ENCODE measurements at regions not wholly inside any gene's neighbourhood (a gene's known extent, or its start where the extent isn't known, plus 50 kb on each side); places are given as distances from the start of the nearest gene placed in this dataset.
A peak's percentile ranks its signal among the peaks of the same experiment; 100 is the strongest.

DNA sequence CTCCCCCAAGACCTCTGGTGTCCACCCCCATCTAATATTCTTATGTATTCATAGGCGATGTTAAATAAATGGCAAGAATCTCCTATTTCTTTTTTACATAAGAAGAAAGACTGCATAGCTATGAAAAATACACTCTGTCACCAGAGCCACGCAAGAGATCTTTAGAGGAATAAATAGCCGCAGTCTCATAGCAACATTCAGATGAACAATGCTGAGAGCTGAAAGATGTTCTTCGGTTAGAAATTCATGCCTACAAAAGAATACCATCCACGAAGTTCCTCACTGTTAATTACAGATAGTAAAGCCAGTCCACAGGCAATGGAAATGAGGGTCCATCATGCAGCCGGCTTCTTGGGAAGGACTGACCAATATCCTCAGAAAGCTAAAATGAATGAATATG, 76.0 kb upstream of the SOD1 start:
- no peaks in the 10 kb centered on the region for H3K27me3 ChIP-seq
- H3K36me3 ChIP-seq, result no peaks in the 10 kb centered on the region
- no peak overlapping the region for H3K27ac ChIP-seq
- H3K4me3 ChIP-seq, result no peak overlapping the region
- no peaks in the 10 kb centered on the region for H3K9me3 ChIP-seq
- DNase-seq (ENCODE audit: low spot score in 2 of 2), result no peak
- intact Hi-C loops (cut with DNase I; ENCODE audit: low total_unique reads), result no loop called here
- no peaks in the 10 kb centered on the region for H3K4me1 ChIP-seq
- TF ChIP-seq, protein P1, sequence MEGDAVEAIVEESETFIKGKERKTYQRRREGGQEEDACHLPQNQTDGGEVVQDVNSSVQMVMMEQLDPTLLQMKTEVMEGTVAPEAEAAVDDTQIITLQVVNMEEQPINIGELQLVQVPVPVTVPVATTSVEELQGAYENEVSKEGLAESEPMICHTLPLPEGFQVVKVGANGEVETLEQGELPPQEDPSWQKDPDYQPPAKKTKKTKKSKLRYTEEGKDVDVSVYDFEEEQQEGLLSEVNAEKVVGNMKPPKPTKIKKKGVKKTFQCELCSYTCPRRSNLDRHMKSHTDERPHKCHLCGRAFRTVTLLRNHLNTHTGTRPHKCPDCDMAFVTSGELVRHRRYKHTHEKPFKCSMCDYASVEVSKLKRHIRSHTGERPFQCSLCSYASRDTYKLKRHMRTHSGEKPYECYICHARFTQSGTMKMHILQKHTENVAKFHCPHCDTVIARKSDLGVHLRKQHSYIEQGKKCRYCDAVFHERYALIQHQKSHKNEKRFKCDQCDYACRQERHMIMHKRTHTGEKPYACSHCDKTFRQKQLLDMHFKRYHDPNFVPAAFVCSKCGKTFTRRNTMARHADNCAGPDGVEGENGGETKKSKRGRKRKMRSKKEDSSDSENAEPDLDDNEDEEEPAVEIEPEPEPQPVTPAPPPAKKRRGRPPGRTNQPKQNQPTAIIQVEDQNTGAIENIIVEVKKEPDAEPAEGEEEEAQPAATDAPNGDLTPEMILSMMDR (IDR thresholded peaks at IDR 0.05), result no peak
- TF ChIP-seq POLR2AphosphoS5 (IDR thresholded peaks at IDR 0.05), result no peak
- TF ChIP-seq POLR2A (IDR thresholded peaks at IDR 0.05), result no peak

DNA sequence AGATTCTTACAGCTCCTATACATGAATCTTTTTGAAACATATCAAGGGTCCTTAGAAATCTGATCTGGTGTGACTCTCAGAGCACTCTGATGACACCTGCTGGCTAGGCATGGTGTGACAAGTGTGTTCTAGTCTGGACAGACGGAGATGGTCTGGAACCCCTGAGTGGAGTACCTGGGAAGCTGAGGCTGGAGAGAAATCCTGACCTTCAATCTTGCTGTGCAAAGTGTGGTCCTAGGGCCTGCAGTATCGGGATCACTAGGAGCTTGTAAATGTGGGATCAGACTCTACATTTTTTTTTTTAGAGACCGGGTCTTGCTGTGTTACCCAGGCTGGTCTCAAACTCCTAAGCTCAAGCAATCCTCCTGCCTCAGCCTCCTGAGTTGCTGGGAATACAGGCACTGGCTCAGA, 78.6 kb upstream of the SOD1 start:
- Histone ChIP-seq H3K4me3 (no peak overlapping the region), H3K4me1 (no peaks in the 10 kb centered on the region), H3K36me3 (no peaks in the 10 kb centered on the region), H3K27ac (no peak overlapping the region), H3K27me3 (no peaks in the 10 kb centered on the region), H3K9me3 (no peaks in the 10 kb centered on the region)
- TF ChIP-seq, protein P1 (IDR thresholded peaks at IDR 0.05), result peak in 2 of 3 donors; percentile 77 to 81
- no peak for TF ChIP-seq POLR2AphosphoS5 (IDR thresholded peaks at IDR 0.05)
- peak in 1 of 2 donors; percentile 33 for DNase-seq (ENCODE audit: low spot score in 2 of 2)
- intact Hi-C loops (cut with DNase I; ENCODE audit: low total_unique reads), result no loop called here

DNA sequence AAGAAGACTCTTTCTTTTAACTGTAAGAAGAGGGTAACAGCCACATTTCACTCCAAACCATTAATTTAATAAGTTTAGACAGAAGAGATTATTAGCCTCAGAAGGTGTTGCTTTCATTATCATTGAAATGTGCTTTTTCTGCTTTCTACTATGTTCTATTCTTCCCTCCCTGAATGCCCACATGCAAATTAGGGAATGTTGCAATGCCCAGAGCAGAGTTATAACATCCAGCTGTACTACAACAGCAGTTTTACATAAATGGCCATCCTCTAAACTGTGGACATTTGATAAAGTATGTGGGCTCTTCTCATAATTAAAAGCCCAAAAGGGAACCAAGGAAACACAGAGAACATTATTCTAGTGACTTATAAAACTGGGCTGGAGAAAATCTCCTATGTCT, 82.2 kb upstream of the SOD1 start:
- no peaks in the 10 kb centered on the region for H3K4me1 ChIP-seq
- no peak overlapping the region for H3K27ac ChIP-seq
- H3K36me3 ChIP-seq, result no peaks in the 10 kb centered on the region
- peaks cover 7 to 13% of the 10 kb centered on the region in 2 donors for H3K9me3 ChIP-seq
- DNase-seq (ENCODE audit: low spot score in 2 of 2), result no peak
- intact Hi-C loops (cut with DNase I; ENCODE audit: low total_unique reads), result no loop called here
- TF ChIP-seq POLR2AphosphoS5 (IDR thresholded peaks at IDR 0.05) (no peak), POLR2A (IDR thresholded peaks at IDR 0.05) (no peak)
- TF ChIP-seq, protein P1 (IDR thresholded peaks at IDR 0.05), result no peak
- no peaks in the 10 kb centered on the region for H3K27me3 ChIP-seq
- H3K4me3 ChIP-seq, result no peak overlapping the region

DNA sequence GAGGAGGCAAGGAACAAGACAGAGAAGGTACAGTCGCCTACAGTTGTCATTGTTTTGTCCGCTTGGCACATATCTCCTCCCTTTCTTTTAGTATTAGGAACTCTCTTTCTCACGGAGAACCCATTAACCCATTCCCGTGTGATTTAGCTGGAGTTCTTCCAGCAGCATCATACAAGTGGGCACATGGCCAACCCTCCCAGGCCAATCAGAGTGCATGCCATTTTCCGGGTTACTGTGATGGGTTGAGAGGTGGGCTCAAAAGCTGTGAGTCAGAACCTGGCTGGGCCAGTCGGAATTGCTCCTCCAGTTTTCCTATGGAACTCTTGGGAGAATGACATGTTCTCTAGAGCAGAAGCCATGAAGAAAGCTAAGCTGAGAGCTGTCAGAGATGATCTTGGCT, 83.1 kb upstream of the SOD1 start:
- no peak overlapping the region for H3K4me3 ChIP-seq
- TF ChIP-seq POLR2AphosphoS5 (IDR thresholded peaks at IDR 0.05) (no peak), POLR2A (IDR thresholded peaks at IDR 0.05) (no peak)
- no peaks in the 10 kb centered on the region for H3K4me1 ChIP-seq
- H3K9me3 ChIP-seq, result peaks cover 7 to 13% of the 10 kb centered on the region in 2 donors
- no peak for DNase-seq (ENCODE audit: low spot score in 2 of 2)
- no peak overlapping the region for H3K27ac ChIP-seq
- H3K36me3 ChIP-seq, result no peaks in the 10 kb centered on the region
- intact Hi-C loops (cut with DNase I; ENCODE audit: low total_unique reads), result no loop called here
- H3K27me3 ChIP-seq, result no peaks in the 10 kb centered on the region

DNA sequence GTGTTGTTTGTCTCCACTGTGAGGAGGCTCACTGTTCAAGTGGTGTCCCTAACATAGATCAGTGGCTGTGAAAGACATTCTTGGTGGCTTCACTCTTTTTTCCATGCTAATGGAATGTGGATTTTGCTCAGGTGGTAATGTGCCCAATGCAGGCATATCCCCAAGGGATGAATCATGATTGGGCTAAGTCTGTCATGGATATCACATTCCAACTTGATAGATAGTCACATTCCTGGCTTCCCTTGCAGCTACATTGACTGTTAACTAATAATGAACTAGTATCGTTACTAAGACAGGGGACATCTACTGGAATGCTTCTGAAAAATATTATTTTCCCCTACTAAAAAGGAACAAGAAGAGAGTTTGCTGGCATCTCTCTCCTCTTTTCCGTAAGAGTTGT, 86.3 kb upstream of the SOD1 start:
- intact Hi-C loops (cut with DNase I; ENCODE audit: low total_unique reads), result no loop called here
- TF ChIP-seq POLR2A (IDR thresholded peaks at IDR 0.05) (no peak), POLR2AphosphoS5 (IDR thresholded peaks at IDR 0.05) (no peak)
- TF ChIP-seq, protein P1 (IDR thresholded peaks at IDR 0.05), result no peak
- H3K4me1 ChIP-seq, result no peaks in the 10 kb centered on the region
- peaks cover 7 to 13% of the 10 kb centered on the region in 2 donors for H3K9me3 ChIP-seq
- no peak overlapping the region for H3K4me3 ChIP-seq
- no peak for DNase-seq (ENCODE audit: low spot score in 2 of 2)
- H3K36me3 ChIP-seq, result no peaks in the 10 kb centered on the region
- no peaks in the 10 kb centered on the region for H3K27me3 ChIP-seq
- H3K27ac ChIP-seq, result no peak overlapping the region

DNA sequence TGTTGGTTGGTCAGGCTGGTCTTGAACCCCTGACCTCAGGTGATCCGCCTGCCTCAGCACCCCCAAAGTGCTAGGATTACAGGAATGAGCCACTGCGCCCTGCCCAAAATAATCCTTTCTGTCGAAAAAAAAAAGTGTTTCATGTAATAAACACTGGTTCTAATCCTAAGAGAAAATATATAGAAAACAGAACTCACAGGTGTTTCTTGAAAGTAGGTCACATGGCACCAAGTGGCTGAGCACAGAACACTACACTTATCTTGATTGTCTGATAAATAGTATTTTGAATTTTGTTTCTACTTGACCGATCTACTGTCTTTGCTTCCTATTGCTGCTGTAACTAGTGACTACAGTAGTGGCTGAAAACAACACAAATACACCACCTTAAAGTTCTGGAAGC, 87.6 kb upstream of the SOD1 start:
- no peak for DNase-seq (ENCODE audit: low spot score in 2 of 2)
- H3K36me3 ChIP-seq, result no peaks in the 10 kb centered on the region
- TF ChIP-seq POLR2A (IDR thresholded peaks at IDR 0.05), result no peak
- TF ChIP-seq POLR2AphosphoS5 (IDR thresholded peaks at IDR 0.05), result no peak
- TF ChIP-seq, protein P1 (IDR thresholded peaks at IDR 0.05), result no peak
- no peaks in the 10 kb centered on the region for H3K4me1 ChIP-seq
- no peaks in the 10 kb centered on the region for H3K27me3 ChIP-seq
- intact Hi-C loops (cut with DNase I; ENCODE audit: low total_unique reads), result no loop called here
- H3K9me3 ChIP-seq, result peaks cover 7 to 13% of the 10 kb centered on the region in 2 donors
- H3K4me3 ChIP-seq, result no peak overlapping the region
- H3K27ac ChIP-seq, result no peak overlapping the region
